GM21786 (cell line): ENCODE measurements at regions not wholly inside any gene's neighbourhood (a gene's known extent, or its start where the extent isn't known, plus 50 kb on each side); places are given as distances from the start of the nearest gene placed in this dataset.
"Not testable (repeated sequence)": the region's sequence is repeated elsewhere in the genome, so short reads cannot be mapped to it uniquely, and the experiment has no call there.

Source experiments
- ATAC-seq: cut with Tn5 transposase; IDR thresholded peaks from one replicate; pipeline ENCODE4 v1.9.1; 2021; ENCODE audit not compliant: unreplicated experiment

GRCh38 chr17:69669441-69670178 lies 255.1 kb downstream of the MAP2K6 start:
- ATAC-seq = no peak

- no peak for ATAC-seq
These were observed 258.4 kb downstream of the MAP2K6 start for GRCh38 chr17:69672924-69673323.

GRCh38 chr17:69677130-69677529 lies 262.6 kb downstream of the MAP2K6 start:
- ATAC-seq = no peak

GRCh38 chr17:69678206-69678605 lies 263.7 kb downstream of the MAP2K6 start:
- no peak for ATAC-seq

- ATAC-seq = no peak
These were observed 265.3 kb downstream of the MAP2K6 start for GRCh38 chr17:69679829-69680228.

- ATAC-seq = no peak
These were observed 269.8 kb downstream of the MAP2K6 start for GRCh38 chr17:69684251-69684650.

GRCh38 chr17:69685150-69685549 lies 270.7 kb downstream of the MAP2K6 start:
- ATAC-seq = not testable (repeated sequence)

- ATAC-seq = no peak
These were observed 276.0 kb downstream of the MAP2K6 start for GRCh38 chr17:69690531-69690930.

GRCh38 chr17:69692171-69692570 lies 277.7 kb downstream of the MAP2K6 start:
- no peak for ATAC-seq

GRCh38 chr17:69695646-69696045 lies 281.1 kb downstream of the MAP2K6 start:
- ATAC-seq = no peak

- no peak for ATAC-seq
These were observed 282.2 kb downstream of the MAP2K6 start for GRCh38 chr17:69696650-69697049.

GRCh38 chr17:69698352-69698751 lies 283.9 kb downstream of the MAP2K6 start:
- not testable (repeated sequence) for ATAC-seq

GRCh38 chr17:69702078-69702477 lies 287.6 kb downstream of the MAP2K6 start:
- ATAC-seq = no peak

GRCh38 chr17:69703751-69704150 lies 289.3 kb downstream of the MAP2K6 start:
- no peak for ATAC-seq

- ATAC-seq = no peak
These were observed 290.4 kb downstream of the MAP2K6 start for GRCh38 chr17:69704935-69705334.

GRCh38 chr17:69706127-69706526 lies 291.6 kb downstream of the MAP2K6 start:
- ATAC-seq = no peak

- no peak for ATAC-seq
These were observed 294.9 kb downstream of the MAP2K6 start for GRCh38 chr17:69709441-69709840.

GRCh38 chr17:69710926-69711325 lies 296.4 kb downstream of the MAP2K6 start:
- ATAC-seq = no peak

- ATAC-seq = no peak
These were observed 297.0 kb downstream of the MAP2K6 start for GRCh38 chr17:69711541-69711940.

- no peak for ATAC-seq
These were observed 298.4 kb downstream of the MAP2K6 start for GRCh38 chr17:69712801-69713311.

GRCh38 chr17:69713815-69714214 lies 299.3 kb downstream of the MAP2K6 start:
- ATAC-seq = no peak

GRCh38 chr17:69714669-69715068 lies 300.2 kb downstream of the MAP2K6 start:
- no peak for ATAC-seq

- ATAC-seq = no peak
These were observed 301.2 kb downstream of the MAP2K6 start for GRCh38 chr17:69715656-69716055.
